Tibial nerve (tissue), 4 donors: ENCODE measurements at regions not wholly inside any gene's neighbourhood (a gene's known extent, or its start where the extent isn't known, plus 50 kb on each side); places are given as distances from the start of the nearest gene placed in this dataset.

Source experiments
- DNase-seq, 2 donors: peaks; one replicate each; pipeline ENCODE4 v3.0.0-alpha.2; 2019; ENCODE audit warnings: low spot score in 2 of 2
- H3K27ac ChIP-seq, 4 donors: fragments of 200-600 bp; sonication (generic) in 3 of 4; one replicate each; pipeline ENCODE4 v1.5.1; 2017 to 2019; ENCODE audit warnings: mild to moderate bottlenecking in 1 of 4
- H3K27me3 ChIP-seq, 2 donors: fragments of 200-600 bp; sonication (generic) in 1 of 2; one replicate each; pipeline versions ENCODE4 v1.5.1 to v1.6.0; 2017 to 2019
- H3K36me3 ChIP-seq, 3 donors: fragments of 200-600 bp; sonication (generic); one replicate each; pipeline ENCODE4 v1.5.1; 2018 to 2019
- H3K4me1 ChIP-seq, 4 donors: fragments of 200-600 bp; sonication (generic) in 3 of 4; one replicate each; pipeline ENCODE4 v1.5.1; 2017 to 2019
- H3K4me3 ChIP-seq, 4 donors: fragments of 200-600 bp; sonication (generic) in 3 of 4; one replicate each; pipeline ENCODE4 v1.5.1; 2017 to 2019; ENCODE audit warnings: mild to moderate bottlenecking in 1 of 4, moderate library complexity in 1 of 4
- H3K9me3 ChIP-seq, 4 donors: fragments of 200-600 bp; sonication (generic) in 3 of 4; one replicate each; pipeline ENCODE4 v1.5.1; 2017 to 2019
- CTCF ChIP-seq, 5 experiments: fragments of 200-600 bp in 3 of 5; fragments of 450-650 bp in 2 of 5; sonication (generic) in 3 of 5; IDR thresholded peaks; one replicate each; pipeline ENCODE4 v1.5.1; 2016 to 2019; ENCODE audit warnings: antibody characterized with exemption in 5 of 5, mild to moderate bottlenecking in 3 of 5, moderate library complexity in 2 of 5
- EP300 ChIP-seq, 2 donors: sonication (generic); formaldehyde crosslinking; IDR thresholded peaks; one replicate each; pipeline ENCODE4 v1.6.1; 2017; ENCODE audit warnings: antibody characterized with exemption in 2 of 2, mild to moderate bottlenecking in 1 of 2
- POLR2A ChIP-seq, 2 donors: fragments of 450-650 bp; IDR thresholded peaks; one replicate each; pipeline ENCODE4 v1.6.1; 2017; ENCODE audit warnings: antibody characterized with exemption in 2 of 2, mild to moderate bottlenecking in 2 of 2, moderate library complexity in 2 of 2
- WGBS, 2 donors: methylation state at CpG; one replicate each; pipeline ENCODE4 v1.1.5; 2018; 5-methylcytosine and 5-hydroxymethylcytosine counted together

GRCh38 chr12:90575995-90576394, 379.0 kb downstream of the CCER1 start:
- 83 to 92% methylated on average over 2 of the region's 2 CpGs for WGBS, 2 donors
- no peak for DNase-seq
- Histone ChIP-seq H3K36me3 (no peaks in the 10 kb centered on the region), H3K27me3 (no peaks in the 10 kb centered on the region), H3K4me1 (no peaks in the 10 kb centered on the region), H3K4me3 (no peak overlapping the region), H3K9me3 (peaks cover 0 to 6% (median 0%) of the 10 kb centered on the region in 4 donors), H3K27ac (no peak overlapping the region)
- no peak for TF ChIP-seq EP300 (IDR thresholded peaks at IDR 0.05)
- TF ChIP-seq CTCF (IDR thresholded peaks at IDR 0.05) = no peak
- TF ChIP-seq POLR2A (IDR thresholded peaks at IDR 0.05) = no peak

- no peak for TF ChIP-seq CTCF (IDR thresholded peaks at IDR 0.05)
- no peak for TF ChIP-seq POLR2A (IDR thresholded peaks at IDR 0.05)
- TF ChIP-seq EP300 (IDR thresholded peaks at IDR 0.05) = no peak
- WGBS, 2 donors = 89 to 92% methylated on average over 2 of the region's 2 CpGs
- no peak for DNase-seq
Measured at GRCh38 chr12:90574676-90575075, 380.3 kb downstream of the CCER1 start.

GRCh38 chr12:90572778-90573177, 382.2 kb downstream of the CCER1 start:
- TF ChIP-seq POLR2A (IDR thresholded peaks at IDR 0.05) (no peak), CTCF (IDR thresholded peaks at IDR 0.05) (no peak), EP300 (IDR thresholded peaks at IDR 0.05) (no peak)
- Histone ChIP-seq H3K27me3 (no peaks in the 10 kb centered on the region), H3K9me3 (no peaks in the 10 kb centered on the region), H3K27ac (no peak overlapping the region), H3K36me3 (no peaks in the 10 kb centered on the region), H3K4me3 (no peak overlapping the region), H3K4me1 (no peaks in the 10 kb centered on the region)
- 20 to 61% methylated on average over 1 of the region's 1 CpG for WGBS, 2 donors
- DNase-seq = no peak

More at GRCh38 chr12:90574676-90575075, 380.3 kb downstream of the CCER1 start:
- Histone ChIP-seq H3K36me3 (no peaks in the 10 kb centered on the region), H3K4me3 (no peak overlapping the region), H3K9me3 (peaks cover 0 to 6% (median 0%) of the 10 kb centered on the region in 4 donors), H3K27ac (no peak overlapping the region), H3K27me3 (no peaks in the 10 kb centered on the region), H3K4me1 (no peaks in the 10 kb centered on the region)

GRCh38 chr12:90569685-90570084, 385.3 kb downstream of the CCER1 start:
- no peak for TF ChIP-seq EP300 (IDR thresholded peaks at IDR 0.05)
- TF ChIP-seq POLR2A (IDR thresholded peaks at IDR 0.05) = no peak
- no peak for TF ChIP-seq CTCF (IDR thresholded peaks at IDR 0.05)
- WGBS, 2 donors = 86 to 95% methylated on average over 1 of the region's 1 CpG
- DNase-seq = no peak
- H3K27me3 ChIP-seq = no peaks in the 10 kb centered on the region
- H3K4me3 ChIP-seq = no peak overlapping the region
- no peak overlapping the region for H3K27ac ChIP-seq
- H3K9me3 ChIP-seq = peaks cover 0 to 14% (median 0%) of the 10 kb centered on the region in 4 donors
- H3K4me1 ChIP-seq = no peaks in the 10 kb centered on the region
- H3K36me3 ChIP-seq = no peaks in the 10 kb centered on the region

- Histone ChIP-seq H3K36me3 (no peaks in the 10 kb centered on the region), H3K4me1 (no peaks in the 10 kb centered on the region), H3K27ac (no peak overlapping the region), H3K27me3 (no peaks in the 10 kb centered on the region), H3K4me3 (no peak overlapping the region), H3K9me3 (peaks cover 0 to 14% (median 1%) of the 10 kb centered on the region in 4 donors)
- DNase-seq = no peak
- TF ChIP-seq POLR2A (IDR thresholded peaks at IDR 0.05) (no peak), CTCF (IDR thresholded peaks at IDR 0.05) (no peak), EP300 (IDR thresholded peaks at IDR 0.05) (no peak)
Measured at GRCh38 chr12:90562671-90563070, 392.3 kb downstream of the CCER1 start.
